ENCODE measurements at regions not wholly inside any gene's neighbourhood (a gene's known extent, or its start where the extent isn't known, plus 50 kb on each side); places are given as distances from the start of the nearest gene placed in this dataset.

DNA sequence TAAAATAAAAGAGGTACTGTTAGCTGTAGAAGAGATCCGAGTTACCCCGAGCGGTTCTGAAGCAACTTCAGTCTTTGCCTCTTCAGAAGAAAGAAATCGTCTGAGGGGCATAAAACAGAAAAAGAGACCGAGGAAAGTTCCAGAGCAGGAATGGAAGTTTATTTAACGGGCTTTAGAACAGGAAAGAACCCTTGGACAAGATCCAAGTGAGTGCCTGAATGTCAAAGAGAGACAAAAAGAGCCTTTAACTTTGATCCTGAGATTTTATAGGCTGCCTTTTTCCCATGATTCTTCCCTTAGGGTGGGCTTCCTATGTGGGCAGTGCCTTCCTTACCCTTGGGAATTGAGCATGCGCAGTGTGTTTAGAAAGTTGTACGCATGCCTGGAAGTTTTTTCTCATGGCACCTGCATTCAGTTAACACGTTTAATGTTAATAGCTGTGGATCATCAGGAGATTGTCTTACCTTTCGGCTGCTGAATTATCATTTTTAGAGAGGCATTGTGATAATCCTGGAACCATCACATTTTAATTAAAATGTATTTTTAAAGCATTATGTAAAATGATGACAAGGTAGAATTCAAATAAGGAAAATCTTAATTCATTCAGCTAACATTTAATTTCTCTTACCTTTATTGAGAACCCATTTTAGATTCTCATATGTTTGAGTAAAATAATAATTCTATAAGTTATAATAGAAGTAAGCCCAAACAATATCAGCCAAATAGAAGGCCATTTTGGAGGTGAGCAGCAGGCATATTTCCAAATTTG lies 269.5 kb upstream of the ZSWIM2 start:
- TF ChIP-seq, protein P1, sequence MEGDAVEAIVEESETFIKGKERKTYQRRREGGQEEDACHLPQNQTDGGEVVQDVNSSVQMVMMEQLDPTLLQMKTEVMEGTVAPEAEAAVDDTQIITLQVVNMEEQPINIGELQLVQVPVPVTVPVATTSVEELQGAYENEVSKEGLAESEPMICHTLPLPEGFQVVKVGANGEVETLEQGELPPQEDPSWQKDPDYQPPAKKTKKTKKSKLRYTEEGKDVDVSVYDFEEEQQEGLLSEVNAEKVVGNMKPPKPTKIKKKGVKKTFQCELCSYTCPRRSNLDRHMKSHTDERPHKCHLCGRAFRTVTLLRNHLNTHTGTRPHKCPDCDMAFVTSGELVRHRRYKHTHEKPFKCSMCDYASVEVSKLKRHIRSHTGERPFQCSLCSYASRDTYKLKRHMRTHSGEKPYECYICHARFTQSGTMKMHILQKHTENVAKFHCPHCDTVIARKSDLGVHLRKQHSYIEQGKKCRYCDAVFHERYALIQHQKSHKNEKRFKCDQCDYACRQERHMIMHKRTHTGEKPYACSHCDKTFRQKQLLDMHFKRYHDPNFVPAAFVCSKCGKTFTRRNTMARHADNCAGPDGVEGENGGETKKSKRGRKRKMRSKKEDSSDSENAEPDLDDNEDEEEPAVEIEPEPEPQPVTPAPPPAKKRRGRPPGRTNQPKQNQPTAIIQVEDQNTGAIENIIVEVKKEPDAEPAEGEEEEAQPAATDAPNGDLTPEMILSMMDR (IDR thresholded peaks at IDR 0.05; ENCODE audit: insufficient read depth, low read depth, low read length): no peak
- DNase-seq (ENCODE audit: low read depth): no peak
- no peak overlapping the region for H3K4me3 ChIP-seq (ENCODE audit: low read depth, low read length)

DNA sequence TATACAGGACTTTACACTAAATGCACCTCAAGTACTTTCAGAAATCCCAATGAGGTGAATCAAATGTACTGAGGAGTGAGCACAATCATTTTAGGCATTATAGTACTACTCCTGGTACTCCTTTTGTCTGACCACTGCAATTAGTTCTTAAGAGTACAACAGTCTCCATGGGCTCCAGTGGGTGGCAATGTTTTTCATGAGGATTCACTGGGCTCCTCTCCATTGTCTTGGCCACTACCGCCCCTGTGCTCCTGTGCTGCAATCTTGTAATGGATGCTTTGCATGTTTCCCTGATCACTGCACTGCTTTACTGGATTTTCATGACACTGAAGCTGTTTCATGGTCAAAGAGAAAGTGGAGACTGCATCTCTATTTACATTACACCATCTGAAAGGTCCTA lies 268.5 kb upstream of the ZSWIM2 start:
- TF ChIP-seq, protein P1 (IDR thresholded peaks at IDR 0.05; ENCODE audit: insufficient read depth, low read depth, low read length): no peak

DNA sequence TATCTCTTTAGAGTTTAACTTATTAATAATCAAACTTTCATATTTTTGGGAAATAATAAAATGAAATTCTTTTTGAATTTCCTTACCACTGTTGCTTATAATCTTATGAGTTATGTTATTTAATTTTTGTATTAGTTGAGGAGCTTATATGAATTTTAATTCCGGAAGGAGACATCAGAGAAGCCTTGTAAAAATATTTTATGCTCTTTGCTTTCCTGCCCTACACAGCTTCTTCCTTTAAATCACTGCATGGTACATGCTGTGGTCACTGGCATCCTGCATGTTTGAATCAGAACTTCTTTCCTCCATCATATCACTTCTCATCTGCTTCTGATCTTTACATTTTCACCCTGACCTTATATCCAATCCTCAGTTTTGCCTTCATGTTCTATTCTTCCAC lies 266.7 kb upstream of the ZSWIM2 start:
- no peak for DNase-seq (ENCODE audit: low read depth)
- no peak overlapping the region for H3K4me3 ChIP-seq (ENCODE audit: low read depth, low read length)
- TF ChIP-seq, protein P1 (IDR thresholded peaks at IDR 0.05; ENCODE audit: insufficient read depth, low read depth, low read length): no peak

More for the DNA sequence above, 268.5 kb upstream of the ZSWIM2 start:
- DNase-seq (ENCODE audit: low read depth): peak; percentile 17
- no peak overlapping the region for H3K4me3 ChIP-seq (ENCODE audit: low read depth, low read length)

DNA sequence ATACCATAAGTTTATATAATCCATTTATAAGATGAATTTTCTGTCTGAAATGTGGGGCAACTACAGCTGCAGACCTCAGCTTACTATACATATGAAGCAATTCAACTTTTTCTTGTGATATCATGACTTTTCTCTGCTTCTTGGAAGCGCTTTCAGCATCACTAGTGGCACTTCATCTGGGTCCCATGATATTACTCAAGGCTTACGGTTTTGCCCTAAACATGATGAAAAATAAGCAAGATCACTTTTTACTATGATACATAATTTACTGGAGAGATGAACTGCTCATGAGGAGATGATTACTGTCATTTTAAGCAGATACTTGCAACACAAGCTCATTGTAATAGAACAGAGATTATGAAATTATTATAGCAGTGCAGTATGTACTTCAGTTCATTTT lies 258.0 kb upstream of the ZSWIM2 start:
- TF ChIP-seq, protein P1 (IDR thresholded peaks at IDR 0.05; ENCODE audit: insufficient read depth, low read depth, low read length): no peak
- DNase-seq (ENCODE audit: low read depth): no peak
- no peak overlapping the region for H3K4me3 ChIP-seq (ENCODE audit: low read depth, low read length)

DNA sequence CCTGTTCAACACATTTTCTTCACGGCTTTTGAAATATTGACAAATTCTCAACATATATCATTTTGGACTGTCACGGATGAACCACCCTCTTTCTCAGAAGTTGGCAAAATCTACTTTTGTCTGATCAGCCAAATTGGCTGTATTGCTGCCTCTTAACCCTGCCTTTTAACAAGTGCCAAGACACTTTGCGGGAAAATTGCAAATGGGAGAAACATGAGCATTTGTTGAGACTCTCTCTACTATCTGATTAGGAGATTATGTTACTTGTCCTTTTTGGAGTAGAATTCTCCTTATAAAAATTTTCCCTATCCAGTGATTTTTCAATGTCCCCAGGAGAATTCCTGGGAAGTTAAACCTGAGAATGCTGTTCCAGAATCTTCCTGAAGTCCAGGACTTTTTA lies 256.2 kb upstream of the ZSWIM2 start:
- H3K4me3 ChIP-seq (ENCODE audit: low read depth, low read length): no peak overlapping the region
- TF ChIP-seq, protein P1 (IDR thresholded peaks at IDR 0.05; ENCODE audit: insufficient read depth, low read depth, low read length): no peak
- no peak for DNase-seq (ENCODE audit: low read depth)

DNA sequence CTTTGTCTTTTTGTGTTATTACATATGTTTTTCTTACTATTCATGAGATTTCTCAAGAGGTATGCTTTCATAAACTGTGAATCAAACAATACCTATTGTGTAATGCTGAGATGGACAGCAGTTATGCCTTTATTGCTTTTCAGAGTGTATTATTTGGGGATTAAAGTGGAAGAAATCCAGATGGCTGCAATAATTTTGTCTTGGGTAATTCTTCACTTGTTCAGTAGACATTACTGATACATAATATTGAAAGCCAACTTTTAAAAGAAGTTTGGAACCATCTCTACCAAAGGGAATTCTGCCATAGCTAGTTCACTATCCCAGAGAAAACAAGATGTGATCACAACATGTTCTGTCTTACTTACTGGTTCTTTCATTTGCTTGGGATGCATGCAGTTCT lies 253.4 kb upstream of the ZSWIM2 start:
- TF ChIP-seq, protein P1 (IDR thresholded peaks at IDR 0.05; ENCODE audit: insufficient read depth, low read depth, low read length): no peak
- no peak overlapping the region for H3K4me3 ChIP-seq (ENCODE audit: low read depth, low read length)
- DNase-seq (ENCODE audit: low read depth): peak; percentile 13

DNA sequence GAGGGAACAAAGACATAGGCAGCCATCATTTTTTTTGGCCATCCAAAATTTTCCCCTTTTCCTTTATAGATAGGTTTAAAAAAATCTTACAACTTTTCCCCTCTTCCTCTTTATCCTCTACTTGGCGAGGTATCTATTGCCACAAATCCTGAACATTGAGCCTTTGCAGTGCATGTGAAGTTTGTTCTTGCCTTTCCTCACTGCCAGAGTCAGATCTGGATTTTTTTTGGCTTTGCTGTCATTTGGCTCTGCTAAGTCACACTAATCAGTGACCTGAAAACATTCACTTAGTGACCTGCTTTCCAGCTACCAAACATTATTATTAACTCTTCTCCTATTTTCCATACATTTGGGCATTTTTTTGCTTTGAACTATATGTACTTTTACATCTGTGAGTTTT lies 249.2 kb upstream of the ZSWIM2 start:
- DNase-seq (ENCODE audit: low read depth): no peak
- TF ChIP-seq, protein P1 (IDR thresholded peaks at IDR 0.05; ENCODE audit: insufficient read depth, low read depth, low read length): no peak
- H3K4me3 ChIP-seq (ENCODE audit: low read depth, low read length): no peak overlapping the region
